ENCODE measurements at regions not wholly inside any gene's neighbourhood (a gene's known extent, or its start where the extent isn't known, plus 50 kb on each side); places are given as distances from the start of the nearest gene placed in this dataset.
"Not testable (repeated sequence)": the region's sequence is repeated elsewhere in the genome, so short reads cannot be mapped to it uniquely, and the experiment has no call there.

DNA sequence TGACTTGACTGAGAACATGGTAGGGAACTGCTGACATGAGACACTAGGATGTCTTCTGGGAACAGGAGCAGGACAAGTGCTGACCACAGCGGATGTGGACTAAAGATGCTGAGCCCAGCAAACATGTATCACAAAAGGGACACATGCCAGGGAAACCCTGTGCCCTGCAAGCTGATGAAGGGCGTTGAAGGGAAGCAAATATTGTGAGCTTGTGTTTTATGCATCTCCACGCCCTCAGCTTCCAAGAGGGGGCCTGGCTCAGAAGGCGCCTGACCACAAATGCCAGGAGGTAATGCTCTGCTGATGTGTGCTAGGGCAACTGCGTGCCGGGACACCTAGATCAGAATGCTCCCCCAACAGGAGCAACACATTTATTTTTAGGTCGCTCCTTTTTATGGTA, 207.3 kb downstream of the CXCL12 start:
- DNase-seq (ENCODE audit: low read depth in 2 of 2): no peak

DNA sequence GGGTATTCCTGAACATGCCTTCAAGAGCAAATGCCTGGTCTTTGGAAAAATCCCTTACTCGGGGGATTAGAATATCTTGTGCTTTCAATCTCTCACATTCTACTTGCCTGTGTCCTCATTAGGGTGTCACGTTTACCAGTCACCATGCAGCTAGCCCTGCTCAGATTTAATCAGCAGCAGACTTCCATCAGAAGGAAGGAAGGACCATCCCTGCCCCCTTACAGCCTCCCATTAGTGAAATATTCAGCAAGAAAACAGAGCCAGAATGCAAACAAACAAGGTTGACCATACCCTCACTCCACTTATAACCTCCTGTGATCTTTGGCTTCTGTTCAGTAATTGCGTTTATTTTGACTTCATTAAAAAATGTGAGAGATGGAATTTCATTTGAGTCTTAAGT, 208.6 kb downstream of the CXCL12 start:
- DNase-seq (ENCODE audit: low read depth in 2 of 2): no peak

DNA sequence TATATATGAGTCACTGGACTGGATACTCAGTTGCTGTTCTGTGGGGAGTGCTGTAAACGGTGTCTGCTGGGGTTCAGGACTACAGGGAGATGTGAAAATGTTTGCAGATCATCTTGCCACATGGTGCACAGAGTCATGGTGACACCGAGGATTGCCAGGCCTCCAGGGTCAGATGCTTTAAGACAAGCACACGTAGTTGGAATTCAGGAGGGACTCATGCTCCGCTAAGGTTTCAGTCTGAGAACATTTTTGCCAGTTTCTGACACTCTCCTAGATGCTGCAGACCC, 211.3 kb downstream of the CXCL12 start:
- DNase-seq (ENCODE audit: low read depth in 2 of 2): no peak

DNA sequence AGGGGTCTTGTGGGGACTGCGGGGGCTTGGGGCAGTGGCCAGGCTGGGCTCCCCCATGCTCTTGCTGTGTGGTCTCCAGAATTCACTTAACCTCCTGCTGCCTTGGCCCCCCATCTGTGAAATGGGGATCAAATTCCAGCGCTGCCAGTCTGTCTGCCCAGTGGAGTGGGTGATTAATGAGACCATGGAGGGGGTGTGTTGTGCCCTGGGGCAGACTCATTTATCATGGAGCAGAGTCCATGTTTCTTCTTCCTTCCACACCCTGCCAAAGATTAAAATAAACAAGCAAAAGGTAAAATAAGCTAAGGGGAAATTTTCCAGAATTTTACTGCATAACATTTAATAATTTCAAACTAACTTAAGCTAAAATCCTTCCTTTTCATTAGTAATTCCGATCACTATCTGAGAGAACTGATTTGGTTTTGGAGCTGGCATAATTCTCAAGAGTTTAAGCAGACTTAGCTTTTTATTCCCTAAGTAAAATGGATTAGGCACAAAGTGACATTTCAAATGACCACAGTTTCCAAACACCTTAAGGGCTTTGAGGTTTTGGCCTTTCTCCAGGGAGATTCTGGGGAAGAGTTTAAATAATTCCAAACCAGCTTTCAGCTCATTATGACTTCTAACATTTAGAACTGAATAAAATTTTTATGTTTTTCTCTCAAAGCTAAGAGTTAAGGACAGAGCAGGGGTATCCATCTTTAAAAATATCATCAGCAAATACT, 211.9 kb downstream of the CXCL12 start:
- no peak for DNase-seq (ENCODE audit: low read depth in 2 of 2)

DNA sequence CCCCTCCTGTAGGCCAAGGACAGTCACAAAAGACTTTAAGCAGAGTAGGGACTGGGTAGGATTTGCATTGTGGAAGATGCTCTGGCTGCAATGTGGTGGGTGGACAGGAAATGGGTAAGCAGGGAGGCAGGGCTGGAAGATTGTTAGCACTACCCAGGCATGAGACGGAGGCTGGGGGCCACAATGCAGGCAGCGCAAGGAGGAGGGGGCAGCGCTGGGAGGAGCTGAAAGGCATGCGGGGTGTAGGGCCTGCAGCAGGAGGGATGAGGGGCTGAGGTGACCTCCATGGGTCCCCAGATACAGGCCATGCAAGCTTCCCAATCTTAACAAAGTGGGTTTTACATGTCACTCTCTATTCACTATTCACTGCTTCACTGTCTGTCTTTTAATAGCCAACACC, 213.1 kb downstream of the CXCL12 start:
- DNase-seq (ENCODE audit: low read depth in 2 of 2): no peak

DNA sequence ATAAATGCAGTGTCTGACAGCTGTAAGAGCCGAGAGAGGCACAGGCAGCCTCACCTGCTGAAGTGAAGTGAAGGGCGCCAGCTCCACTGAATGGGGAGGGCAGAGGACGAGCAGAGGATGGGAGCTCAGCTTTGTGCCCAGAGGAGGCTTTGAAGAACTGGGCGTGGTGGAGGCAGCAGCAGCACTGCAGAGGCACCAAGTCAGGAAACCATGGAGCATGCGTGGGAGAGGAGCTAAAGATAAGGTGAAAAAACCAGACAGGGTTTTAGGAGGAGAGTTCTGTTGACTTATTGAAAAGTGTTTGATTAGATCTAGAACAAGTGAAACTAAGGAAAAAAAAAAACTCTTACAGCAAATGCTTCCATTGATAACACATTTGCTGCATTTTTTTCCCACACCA, 216.4 kb downstream of the CXCL12 start:
- no peak for DNase-seq (ENCODE audit: low read depth in 2 of 2)

DNA sequence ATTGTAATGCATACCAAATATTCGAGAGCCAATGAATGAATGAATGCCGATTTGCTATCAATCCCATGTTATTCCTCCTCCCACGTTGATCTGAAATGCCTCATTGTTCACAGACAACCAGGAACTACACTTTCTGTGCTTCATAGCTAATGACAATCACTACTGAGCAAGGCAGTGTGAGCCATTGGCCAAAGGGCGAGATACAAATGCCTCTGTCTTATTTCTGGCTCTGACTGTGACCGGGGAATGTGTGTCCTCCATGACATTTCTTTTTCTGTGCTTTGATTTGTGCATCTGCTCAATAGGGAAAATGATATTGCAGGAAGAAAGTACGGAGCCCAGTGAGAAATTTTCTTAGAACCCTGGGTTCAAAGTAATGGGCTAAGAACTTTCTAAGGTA, 217.1 kb downstream of the CXCL12 start:
- no peak for DNase-seq (ENCODE audit: low read depth in 2 of 2)

DNA sequence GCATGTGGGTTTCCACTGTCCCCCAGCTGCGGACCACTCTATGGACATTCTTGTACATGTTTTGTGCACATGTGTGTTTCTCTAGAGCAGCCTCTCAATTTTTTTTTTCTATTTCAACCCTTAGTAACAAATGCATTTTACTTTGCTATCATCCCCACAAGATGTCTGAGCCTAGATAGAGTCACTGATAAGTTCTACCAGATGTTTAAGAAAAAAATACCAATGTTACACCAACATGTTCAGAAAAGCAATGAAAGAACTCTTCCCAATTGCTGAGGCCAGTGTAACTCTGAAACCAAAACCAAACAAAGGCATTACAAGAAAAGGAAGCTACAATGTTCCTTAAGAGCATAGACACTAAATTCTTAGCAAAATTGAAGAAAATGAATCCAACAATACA, 218.5 kb downstream of the CXCL12 start:
- DNase-seq (ENCODE audit: low read depth in 2 of 2): no peak

DNA sequence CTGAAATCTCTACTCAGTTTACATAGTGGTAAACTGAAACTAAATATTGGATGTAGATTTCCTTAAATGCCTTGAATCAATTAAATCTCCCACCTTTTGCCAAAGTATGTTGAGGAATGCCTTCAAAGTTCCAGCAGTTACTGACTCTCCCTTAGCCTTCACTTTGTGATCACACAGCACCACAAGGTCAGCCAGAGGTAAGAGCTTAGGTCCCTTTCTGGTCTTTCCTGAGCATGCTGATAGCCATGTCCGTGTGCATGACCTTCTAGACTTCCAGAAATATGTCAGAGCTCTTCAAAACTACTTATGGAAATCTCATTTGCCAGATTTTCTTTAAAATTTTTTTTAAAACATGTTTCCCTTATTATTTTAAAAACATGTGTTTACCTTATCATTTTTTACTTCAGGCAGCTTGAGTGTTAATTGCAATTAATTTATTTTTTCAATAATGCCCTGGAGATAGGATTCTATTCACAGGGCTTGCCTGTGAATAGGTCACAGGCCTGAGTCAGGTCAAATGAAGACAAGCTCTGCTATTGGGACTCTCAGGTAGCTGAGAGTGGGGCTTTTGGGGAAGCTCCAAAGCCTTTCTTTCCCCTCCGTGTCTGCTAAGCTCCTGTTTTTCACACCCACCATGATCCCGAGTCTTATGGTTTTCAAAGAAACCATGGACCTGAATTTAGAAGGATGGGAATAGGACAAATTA, 220.5 kb downstream of the CXCL12 start:
- DNase-seq (ENCODE audit: low read depth in 2 of 2): no peak

DNA sequence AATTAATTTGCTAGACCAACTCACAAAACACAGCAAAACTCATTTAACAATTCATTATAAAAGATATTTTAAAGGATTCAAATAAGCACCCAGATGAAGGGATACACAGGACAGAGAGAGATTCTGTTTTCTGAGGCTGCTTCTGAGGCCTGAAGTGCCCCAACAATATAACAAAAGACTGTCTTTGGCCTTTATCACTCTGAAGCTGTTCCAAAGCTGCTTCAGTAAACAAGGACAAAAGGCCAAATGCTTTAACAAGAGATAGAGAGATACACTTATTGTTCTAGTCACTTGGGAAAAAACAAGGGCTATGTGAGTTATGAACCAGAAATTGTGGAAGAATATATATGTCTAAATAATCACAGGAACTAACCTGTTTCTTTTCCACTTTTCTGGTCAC, 223.7 kb downstream of the CXCL12 start:
- DNase-seq (ENCODE audit: low read depth in 2 of 2): no peak

DNA sequence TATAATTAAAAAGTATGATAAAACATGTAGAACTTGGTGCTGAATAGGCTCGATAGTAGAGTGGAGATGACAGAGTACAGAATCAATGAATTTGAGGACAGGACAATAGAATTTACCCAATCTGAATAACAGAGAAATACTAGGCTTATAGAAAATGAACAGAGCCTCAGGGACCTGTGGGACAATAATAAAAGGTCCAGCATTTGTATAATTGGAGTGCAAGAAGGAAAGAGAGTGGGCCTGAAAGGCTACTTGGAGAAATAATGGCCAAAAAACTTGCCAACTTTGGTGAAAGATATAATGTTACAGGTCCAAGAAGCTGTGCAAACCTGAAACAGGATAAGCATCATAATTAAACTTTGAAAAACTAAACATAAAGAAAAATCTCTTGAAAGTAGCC, 227.3 kb downstream of the CXCL12 start:
- no peak for DNase-seq (ENCODE audit: low read depth in 2 of 2)

DNA sequence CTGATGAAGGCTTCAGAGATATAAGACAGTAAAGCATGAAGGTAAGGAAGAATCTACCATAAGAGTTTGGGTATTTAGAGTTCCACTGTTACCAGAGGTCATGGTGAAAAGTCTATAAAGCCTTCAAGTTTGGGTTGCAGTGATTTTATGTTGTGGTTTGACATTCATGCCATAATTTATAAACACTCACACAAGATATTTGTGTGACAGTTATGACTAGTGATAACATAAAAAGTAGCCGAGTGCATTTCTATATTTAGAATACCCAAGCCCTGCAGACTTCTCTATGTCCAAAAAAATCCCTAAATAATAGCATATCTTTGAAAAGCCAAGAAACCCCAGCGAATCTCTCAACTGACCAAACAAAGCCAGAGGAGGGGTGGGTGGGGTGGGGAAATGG, 229.9 kb downstream of the CXCL12 start:
- DNase-seq (ENCODE audit: low read depth in 2 of 2): no peak

DNA sequence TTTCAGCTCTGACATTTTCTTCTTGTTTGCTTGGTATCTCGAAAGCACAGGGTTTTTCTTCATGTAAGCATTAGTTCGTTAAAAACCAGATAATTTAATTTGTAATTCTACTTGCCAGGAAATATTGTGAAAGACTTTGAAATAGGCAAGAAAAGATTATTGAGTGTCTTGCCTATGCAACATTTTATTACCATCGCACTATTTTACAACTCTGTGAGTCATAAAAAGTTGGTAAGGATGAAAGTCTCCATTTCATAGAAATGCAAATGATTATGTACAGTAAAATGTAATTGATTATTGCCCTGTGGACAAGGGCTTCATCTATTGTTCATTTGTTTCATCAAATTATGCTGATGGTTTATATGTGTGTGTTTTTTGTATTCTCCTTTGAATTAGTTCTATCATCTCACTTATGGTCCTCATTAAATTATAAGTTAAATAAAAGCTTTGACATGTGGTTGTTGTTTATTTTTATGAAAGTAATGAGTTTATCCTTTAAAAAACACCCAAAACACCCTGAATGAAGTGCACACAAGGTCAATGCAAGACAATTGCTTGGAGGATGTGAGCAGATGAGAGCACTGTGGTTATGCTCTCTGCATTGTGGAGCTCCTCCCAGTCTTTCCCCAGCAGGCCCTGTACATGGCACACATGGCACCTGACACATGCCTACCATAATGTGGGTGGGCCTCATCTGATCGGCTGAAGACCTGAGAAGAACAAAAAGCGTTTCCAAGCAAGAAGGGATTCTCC, 230.8 kb downstream of the CXCL12 start:
- DNase-seq (ENCODE audit: low read depth in 2 of 2): no peak

DNA sequence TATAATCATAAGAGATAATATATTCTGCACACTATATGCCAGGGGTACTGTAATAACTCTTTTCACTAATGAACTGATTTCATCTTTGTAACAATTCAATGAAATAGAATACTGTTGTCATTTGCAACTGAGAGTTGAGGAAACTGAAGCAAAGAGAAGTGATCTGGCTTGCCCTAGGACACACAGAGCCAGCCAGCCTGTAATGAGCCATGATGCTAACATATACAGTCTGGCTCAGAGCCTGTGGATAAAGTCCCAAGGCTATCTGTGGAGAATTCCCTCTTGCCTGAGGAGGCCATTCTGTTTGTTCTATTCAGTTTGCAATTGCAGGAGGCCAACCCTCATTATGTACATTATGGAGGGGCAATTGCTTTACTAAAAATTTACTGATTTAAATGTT, 241.3 kb downstream of the CXCL12 start:
- DNase-seq (ENCODE audit: low read depth in 2 of 2): no peak

DNA sequence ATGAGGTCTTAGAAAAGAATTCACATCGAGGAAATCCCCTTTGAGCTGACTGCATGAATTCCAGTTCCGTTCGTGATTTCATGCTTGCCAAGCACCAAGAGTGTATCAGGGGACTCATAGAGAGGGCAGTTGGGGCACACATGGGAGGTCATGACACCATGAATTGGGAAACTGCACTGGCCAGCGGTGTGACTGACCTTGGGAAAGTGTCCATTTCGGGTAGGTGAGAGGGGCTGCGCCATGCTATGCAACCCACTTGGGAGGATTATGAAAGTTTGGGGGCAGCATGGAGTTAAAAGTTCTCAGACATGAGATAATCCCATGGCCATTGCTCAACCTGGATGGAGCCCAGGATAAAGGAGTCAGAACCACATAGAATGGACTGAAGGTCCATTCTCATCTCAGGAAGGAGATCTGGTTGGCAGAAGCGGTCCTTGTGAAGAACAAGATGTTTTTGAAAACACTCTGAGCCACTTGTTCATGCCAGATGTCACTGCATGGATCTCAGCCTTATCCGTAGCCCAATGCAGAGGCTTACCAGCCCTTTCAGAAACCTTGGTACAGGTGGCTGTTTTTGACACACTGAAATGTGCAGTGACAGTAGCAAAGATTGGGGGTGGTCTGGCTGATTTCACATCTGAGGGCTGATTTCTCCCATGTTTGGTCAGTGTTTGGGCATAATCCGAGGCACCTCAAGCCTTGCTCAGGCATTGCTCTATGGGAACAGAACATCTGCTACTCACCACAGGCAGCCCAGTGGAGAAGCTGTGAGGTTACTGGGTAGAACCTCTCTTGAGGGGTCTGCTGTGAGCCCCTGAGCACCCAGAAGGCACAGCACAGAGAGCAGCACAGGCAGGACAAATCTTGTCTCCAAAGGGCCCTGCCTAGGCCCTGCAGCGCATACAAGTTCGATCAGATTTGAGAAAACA, 252.3 kb downstream of the CXCL12 start:
- no peak for DNase-seq (ENCODE audit: low read depth in 2 of 2)

DNA sequence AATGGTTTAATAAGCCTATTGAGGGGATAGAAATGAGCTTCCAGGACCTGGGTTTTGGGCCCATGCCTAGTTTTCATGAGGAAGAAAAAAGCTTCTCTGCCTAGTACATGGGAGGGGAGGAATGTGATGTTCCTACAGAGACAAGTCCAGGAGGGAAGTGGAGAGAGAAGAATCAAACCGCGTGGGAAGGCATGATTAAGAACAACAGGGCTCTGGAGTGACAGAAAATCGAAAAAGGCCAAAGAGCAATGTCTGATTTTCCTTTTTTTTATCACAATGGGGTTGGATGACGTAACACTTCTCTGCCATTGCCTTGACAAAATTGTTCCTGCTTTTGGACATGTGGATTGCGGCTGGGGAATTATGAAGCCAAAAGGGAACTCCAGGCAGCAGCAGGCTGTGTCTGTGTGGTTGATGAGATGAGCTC, 258.6 kb downstream of the CXCL12 start:
- no peak for DNase-seq (ENCODE audit: low read depth in 2 of 2)

DNA sequence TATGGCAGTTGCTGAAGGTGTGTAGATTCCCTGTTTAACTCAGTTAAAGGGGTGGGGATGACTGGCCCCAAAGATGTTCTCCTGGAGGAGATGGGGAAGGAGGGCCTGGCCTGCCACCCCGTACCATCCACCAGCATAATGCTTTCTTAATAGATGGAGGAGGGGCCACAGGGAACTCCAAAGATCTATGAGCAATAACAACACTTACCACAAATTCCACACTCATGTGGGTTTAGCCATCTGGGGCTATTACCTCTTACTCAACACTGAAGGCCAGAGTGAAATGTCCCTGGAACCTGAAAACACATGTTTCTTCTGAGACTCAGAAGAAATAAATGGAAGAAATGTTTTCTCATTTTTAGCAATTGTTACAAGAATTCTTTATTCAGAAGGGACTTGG, 259.0 kb downstream of the CXCL12 start:
- DNase-seq (ENCODE audit: low read depth in 2 of 2): no peak

DNA sequence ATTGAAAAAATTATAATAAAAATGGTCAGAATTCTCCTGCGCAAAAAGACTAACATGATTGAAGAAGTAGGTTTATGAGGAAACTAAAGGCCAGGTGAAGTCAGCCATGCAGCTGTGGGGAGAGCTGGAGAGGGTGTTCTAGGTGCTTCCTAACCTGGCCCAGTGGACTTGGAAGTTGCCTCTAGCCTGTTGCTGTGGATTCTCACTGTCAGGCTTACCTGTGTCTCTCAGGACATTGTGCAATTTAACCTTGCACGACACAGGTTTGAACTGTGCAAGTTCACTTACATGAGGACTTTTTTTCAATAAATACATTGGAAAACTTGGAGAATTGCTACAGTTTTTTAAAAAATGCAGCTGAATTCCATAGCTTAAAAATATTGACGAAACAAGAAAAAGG, 266.4 kb downstream of the CXCL12 start:
- DNase-seq (ENCODE audit: low read depth in 2 of 2): no peak

DNA sequence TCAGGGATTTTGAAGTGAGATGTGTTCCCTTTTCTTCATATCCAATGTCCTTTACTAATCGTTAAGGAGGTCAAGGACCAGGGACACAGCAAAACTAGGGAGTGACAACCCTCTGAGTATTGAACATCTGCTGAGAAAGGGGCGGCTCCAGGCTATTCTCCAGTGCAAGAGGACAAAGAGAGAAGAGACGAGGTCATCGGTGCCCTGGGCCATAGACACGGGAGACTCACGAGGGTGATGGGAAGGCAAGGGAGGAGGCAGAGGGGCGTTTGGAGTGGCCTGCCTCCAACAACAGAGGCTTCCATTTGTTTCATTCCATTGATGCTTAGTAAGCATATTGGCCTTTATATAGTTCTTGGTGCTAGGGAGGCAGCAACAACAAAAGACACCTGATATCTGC, 268.4 kb downstream of the CXCL12 start:
- no peak for DNase-seq (ENCODE audit: low read depth in 2 of 2)

DNA sequence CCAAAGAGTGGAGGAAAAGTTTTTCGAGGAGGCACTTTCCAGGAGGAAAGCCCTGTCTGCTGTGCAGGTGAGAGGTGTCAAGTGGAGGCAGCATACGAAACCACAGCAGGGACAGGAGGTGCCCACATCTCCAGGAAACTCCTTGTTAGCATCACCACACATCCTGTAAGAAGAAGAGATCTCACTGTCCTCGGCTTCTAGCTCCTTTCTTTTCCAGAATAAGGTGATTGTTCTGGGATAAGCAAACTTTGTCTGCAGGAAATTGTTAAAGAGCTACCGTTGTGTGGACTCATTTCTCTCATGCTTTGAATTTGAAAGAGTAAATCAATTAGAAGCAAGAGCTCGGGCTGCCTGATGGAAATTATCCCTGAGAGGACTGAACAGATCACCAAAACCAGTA, 269.4 kb downstream of the CXCL12 start:
- DNase-seq (ENCODE audit: low read depth in 2 of 2): no peak

DNA sequence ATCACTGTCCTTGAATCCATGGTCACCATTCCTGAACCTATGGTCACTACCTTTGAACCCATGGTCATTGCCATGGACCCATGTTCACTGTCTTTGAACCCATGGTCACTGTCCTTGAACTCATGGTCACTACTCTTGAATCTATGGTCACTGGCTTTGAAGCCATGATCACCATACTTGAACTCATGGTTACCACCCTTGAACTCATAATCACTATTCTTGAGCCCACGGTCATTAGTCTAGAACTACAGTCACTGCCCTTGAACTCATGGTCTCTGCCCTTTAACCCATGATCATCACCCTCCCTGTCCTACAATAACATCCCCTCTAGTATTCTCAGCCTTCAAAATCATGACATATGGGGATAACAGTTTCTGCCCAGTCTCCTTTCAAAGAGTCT, 270.5 kb downstream of the CXCL12 start:
- DNase-seq (ENCODE audit: low read depth in 2 of 2): no peak

DNA sequence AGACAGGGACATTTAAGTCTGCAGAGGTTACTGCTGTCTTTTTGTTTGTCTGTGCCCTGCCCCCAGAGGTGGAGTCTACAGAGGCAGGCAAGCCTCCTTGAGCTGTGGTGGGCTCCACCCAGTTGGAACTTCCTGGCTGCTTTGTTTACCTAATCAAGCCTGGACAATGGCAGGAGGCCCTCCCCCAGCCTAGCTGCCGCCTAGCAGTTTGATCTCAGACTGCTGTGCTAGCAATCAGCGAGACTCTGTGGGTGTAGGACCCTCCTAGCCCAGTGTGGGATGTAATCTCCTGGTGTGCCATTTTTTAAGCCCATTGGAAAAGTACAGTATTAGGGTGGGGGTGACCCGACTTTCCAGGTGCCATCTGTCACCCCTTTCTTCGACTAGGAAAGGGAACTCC, 272.6 kb downstream of the CXCL12 start:
- DNase-seq (ENCODE audit: low read depth in 2 of 2): not testable (repeated sequence)
